B cell (primary cell): ENCODE measurements at regions not wholly inside any gene's neighbourhood (a gene's known extent, or its start where the extent isn't known, plus 50 kb on each side); places are given as distances from the start of the nearest gene placed in this dataset.
"Not testable (repeated sequence)": the region's sequence is repeated elsewhere in the genome, so short reads cannot be mapped to it uniquely, and the experiment has no call there.

Source experiments
- ATAC-seq: fragments of 200-7000 bp; cut with Tn5 transposase; one replicate; pipeline ENCODE4 v1.10.0; 2021; ENCODE audit warnings: low read depth, mild to moderate bottlenecking, moderate number of reproducible peaks, moderate library complexity
- CTCF ChIA-PET: fragments of 350-600 bp; sonication (Branson Sonifier 250); formaldehyde crosslinking; loops from one replicate; lab custom pipeline; 2021; ENCODE audit warnings: antibody characterized with exemption, inconsistent platforms; lab: Charles Lee
- POLR2A ChIA-PET: fragments of 350-600 bp; sonication (Branson Sonifier 250); formaldehyde crosslinking; loops from one replicate; lab custom pipeline; 2021; ENCODE audit warnings: antibody characterized with exemption; lab: Charles Lee
- DNase-seq: peaks from one replicate; pipeline ENCODE4 v3.0.0; 2013
- H2AFZ ChIP-seq: 2 replicates; pipeline ENCODE4 v1.6.1; 2012; ENCODE audit warnings: mild to moderate bottlenecking, low read depth, low read length; ENCODE audit not compliant: insufficient read depth, poor library complexity, severe bottlenecking
- H3K27ac ChIP-seq, 2 donors: 1 replicate in 1 of 2; 2 replicates in 1 of 2; pipeline ENCODE4 v1.5.1; 2012 to 2013; ENCODE audit warnings: low read length in 2 of 2, mild to moderate bottlenecking in 2 of 2, moderate library complexity in 1 of 2
- H3K27me3 ChIP-seq, 4 experiments: fragments of 200-600 bp in 1 of 4; sonication (generic) in 1 of 4; replicated peaks in 1 of 4; 1 replicate in 2 of 4; 2 replicates in 2 of 4; pipeline versions ENCODE4 v1.6.1 to v1.7.0; 2013 to 2016; ENCODE audit warnings: low read length in 3 of 4, mild to moderate bottlenecking in 2 of 4, mixed read lengths in 1 of 4, moderate library complexity in 1 of 4; ENCODE audit not compliant: insufficient read depth in 4 of 4, control insufficient read depth in 3 of 4; ENCODE audit errors: control extremely low read depth in 1 of 4
- H3K36me3 ChIP-seq, 2 experiments: replicated peaks in 1 of 2; 1 replicate in 1 of 2; 2 replicates in 1 of 2; pipeline versions ENCODE4 v1.6.1 to v1.7.1; 2013; ENCODE audit warnings: low read length in 1 of 2; ENCODE audit not compliant: insufficient read depth in 2 of 2, control insufficient read depth in 1 of 2; ENCODE audit errors: control extremely low read depth in 1 of 2, extremely low read depth in 1 of 2
- H3K4me1 ChIP-seq, 2 donors: fragments of 200-600 bp in 1 of 2; sonication (generic) in 1 of 2; 1 replicate in 1 of 2; 2 replicates in 1 of 2; pipeline versions ENCODE4 v1.5.1 to v1.6.1; 2013 to 2017; ENCODE audit warnings: low read length in 2 of 2; ENCODE audit not compliant: control insufficient read depth in 2 of 2, insufficient read depth in 2 of 2
- H3K4me2 ChIP-seq: replicated peaks from 2 replicates; pipeline ENCODE3; 2012; ENCODE audit warnings: mild to moderate bottlenecking, low read depth, low read length; ENCODE audit not compliant: poor library complexity, severe bottlenecking
- H3K4me3 ChIP-seq, 5 experiments: fragments of 200-600 bp in 1 of 5; sonication (generic) in 1 of 5; 1 replicate in 3 of 5; 2 replicates in 2 of 5; pipeline versions ENCODE4 v1.5.1 to v1.7.0; 2011 to 2016; ENCODE audit warnings: low read length in 4 of 5, mild to moderate bottlenecking in 4 of 5, low read depth in 2 of 5, control low read depth in 1 of 5, moderate library complexity in 1 of 5; ENCODE audit not compliant: insufficient read depth in 1 of 5; ENCODE audit errors: control extremely low read depth in 1 of 5, extremely low read depth in 1 of 5
- H3K79me2 ChIP-seq: fragments of 200-600 bp; sonication (generic); one replicate; pipeline ENCODE4 v1.6.0; 2016; ENCODE audit warnings: low read length; ENCODE audit not compliant: control insufficient read depth, insufficient read depth
- H3K9ac ChIP-seq: fragments of 200-600 bp; sonication (generic); 2 replicates; pipeline ENCODE4 v1.6.1; 2017; ENCODE audit warnings: mild to moderate bottlenecking, low read length, moderate library complexity
- H3K9me3 ChIP-seq, 3 donors: one replicate each; pipeline versions ENCODE4 v1.6.1 to v1.7.1; 2013; ENCODE audit warnings: low read length in 2 of 3; ENCODE audit not compliant: control insufficient read depth in 2 of 3, insufficient read depth in 1 of 3; ENCODE audit errors: control extremely low read depth in 1 of 3
- H4K20me1 ChIP-seq: 2 replicates; pipeline ENCODE4 v1.6.0; 2012; ENCODE audit warnings: mild to moderate bottlenecking, low read length; ENCODE audit not compliant: insufficient read depth, control insufficient read depth, poor library complexity, severe bottlenecking
- H3K27ac Mint-ChIP-seq: one replicate; pipeline ENCODE4 v1.8.0; 2021; ENCODE audit warnings: mixed read lengths
- H3K27me3 Mint-ChIP-seq: one replicate; pipeline ENCODE4 v1.8.0; 2021; ENCODE audit warnings: mixed read lengths
- H3K4me1 Mint-ChIP-seq: one replicate; pipeline ENCODE4 v1.8.0; 2021; ENCODE audit warnings: mixed read lengths
- H3K4me3 Mint-ChIP-seq: one replicate; pipeline ENCODE4 v1.8.0; 2021; ENCODE audit warnings: mixed read lengths
- H3K9me3 Mint-ChIP-seq: one replicate; pipeline ENCODE4 v1.8.0; 2022; ENCODE audit warnings: mixed read lengths; ENCODE audit not compliant: insufficient read depth
- CTCF ChIP-seq: fragments of 200-600 bp; IDR thresholded peaks from one replicate; pipeline ENCODE4 v1.8.0; 2022; ENCODE audit warnings: antibody characterized with exemption, mild to moderate bottlenecking
- EZH2 ChIP-seq: IDR thresholded peaks from 2 replicates; pipeline ENCODE4 v1.6.1; 2012; ENCODE audit warnings: borderline replicate concordance, low read depth, mild to moderate bottlenecking, moderate library complexity, low read length; ENCODE audit not compliant: insufficient read depth, poor library complexity, severe bottlenecking
- WGBS: methylation state at CpG from one replicate; pipeline ENCODE4 v1.1.5; 2013; ENCODE audit warnings: missing lambda C conversion rate; ENCODE audit not compliant: insufficient coverage; 5-methylcytosine and 5-hydroxymethylcytosine counted together
- intact Hi-C: fragments of 100-400 bp; cut with micrococcal nuclease; formaldehyde crosslinking; loops from one replicate; pipeline ENCODE4 v1.10.0; 2022

GRCh38 chr2:109726379-109727270, 67.5 kb upstream of the RGPD5 start:
- ATAC-seq (no peak), DNase-seq (no peak)
- Mint-ChIP-seq H3K27ac (no peak overlapping the region), H3K4me3 (no peak overlapping the region), H3K9me3 (no peaks in the 10 kb centered on the region), H3K4me1 (no peaks in the 10 kb centered on the region), H3K27me3 (peaks cover 7% of the 10 kb centered on the region)
- Histone ChIP-seq H2AFZ (no peak overlapping the region), H3K4me1 (no peaks in the 10 kb centered on the region), H3K9me3 (peaks cover 0 to 13% (median 0%) of the 10 kb centered on the region in 3 donors), H4K20me1 (no peaks in the 10 kb centered on the region), H3K27me3 (peaks cover 0 to 17% (median 0%) of the 10 kb centered on the region in 4 experiments), H3K4me3 (no peak overlapping the region), H3K27ac (no peak overlapping the region), H3K9ac (no peak overlapping the region), H3K36me3 (no peaks in the 10 kb centered on the region), H3K4me2 (no peak overlapping the region), H3K79me2 (no peaks in the 10 kb centered on the region)
- ChIA-PET POLR2A (no interaction called here), CTCF (no interaction called here)
- WGBS = 90% methylated on average over 11 of the region's 16 CpGs
- intact Hi-C loops = no loop called here
- TF ChIP-seq CTCF (no peak), EZH2 (no peak)

DNA sequence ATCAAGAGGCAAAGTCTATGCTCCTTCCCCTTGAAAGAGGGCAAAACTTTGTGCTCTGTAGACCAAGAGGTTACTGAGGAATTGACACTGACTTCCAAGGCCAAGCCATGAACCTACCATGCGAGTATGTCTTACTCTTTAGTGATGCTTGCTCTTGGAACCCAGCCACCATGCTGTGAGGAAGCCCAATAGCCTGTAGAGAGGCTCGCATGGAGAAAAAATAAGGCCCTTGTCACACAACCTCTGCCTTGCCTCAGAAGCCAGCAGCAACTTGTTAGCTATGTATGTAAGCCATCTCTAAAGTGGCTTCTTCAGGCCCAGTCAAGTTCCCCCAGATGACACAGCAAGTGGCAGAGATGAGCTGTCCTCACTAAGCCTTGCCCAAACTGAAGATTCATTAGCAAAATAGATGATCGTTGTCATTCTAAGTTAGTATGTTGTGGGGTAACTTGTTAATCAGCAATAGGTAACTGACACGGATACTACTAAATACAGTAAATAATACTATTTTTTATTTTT, 66.1 kb upstream of the RGPD5 start:
- DNase-seq = no peak
- peaks cover 0 to 17% (median 0%) of the 10 kb centered on the region in 4 experiments for H3K27me3 ChIP-seq
- no peaks in the 10 kb centered on the region for H3K9me3 Mint-ChIP-seq
- no peaks in the 10 kb centered on the region for H4K20me1 ChIP-seq
- H3K4me3 Mint-ChIP-seq = no peak overlapping the region
- H3K4me2 ChIP-seq = no peak overlapping the region
- H3K27ac ChIP-seq = no peak overlapping the region
- H2AFZ ChIP-seq = no peak overlapping the region
- ChIA-PET CTCF (no interaction called here), POLR2A (no interaction called here)
- H3K36me3 ChIP-seq = no peaks in the 10 kb centered on the region
- no peak for ATAC-seq
- TF ChIP-seq CTCF (no peak), EZH2 (no peak)
- peaks cover 10% of the 10 kb centered on the region for H3K27me3 Mint-ChIP-seq
- no peaks in the 10 kb centered on the region for H3K4me1 Mint-ChIP-seq
- H3K27ac Mint-ChIP-seq = no peak overlapping the region
- WGBS = no CpG with 5 or more reads among the region's 4 CpGs
- no peaks in the 10 kb centered on the region for H3K79me2 ChIP-seq
- no peak overlapping the region for H3K4me3 ChIP-seq
- peaks cover 0 to 13% (median 0%) of the 10 kb centered on the region in 3 donors for H3K9me3 ChIP-seq
- no peak overlapping the region for H3K9ac ChIP-seq
- intact Hi-C loops = no loop called here
- H3K4me1 ChIP-seq = no peaks in the 10 kb centered on the region

DNA sequence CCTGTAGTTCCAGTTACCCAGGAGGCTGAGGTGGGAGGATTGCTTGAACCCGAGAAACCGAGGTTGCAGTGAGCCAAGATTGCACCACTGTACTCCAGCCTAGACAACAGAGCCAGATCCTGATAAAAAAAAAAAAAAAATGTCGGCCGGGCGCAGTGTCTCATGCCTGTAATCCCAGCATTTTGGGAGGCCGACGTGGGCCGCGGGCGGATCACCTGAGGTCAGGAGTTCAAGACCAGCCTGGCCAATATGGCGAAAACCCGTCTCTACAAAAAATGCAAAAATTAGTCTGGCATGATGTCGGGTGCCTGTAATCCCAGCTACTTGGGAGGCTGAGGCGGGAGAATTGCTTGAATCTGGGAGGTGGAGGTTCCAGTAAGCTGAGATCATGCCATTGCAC, 60.4 kb upstream of the RGPD5 start:
- H3K27ac ChIP-seq, H3K9me3 Mint-ChIP-seq, H3K4me3 ChIP-seq, H4K20me1 ChIP-seq, H3K36me3 ChIP-seq, H3K27ac Mint-ChIP-seq, POLR2A ChIA-PET, intact Hi-C loops, H3K4me3 Mint-ChIP-seq, H3K27me3 Mint-ChIP-seq, H3K9ac ChIP-seq, CTCF ChIA-PET, DNase-seq, H3K9me3 ChIP-seq, H3K4me1 Mint-ChIP-seq, H3K4me2 ChIP-seq, H2AFZ ChIP-seq, ATAC-seq, H3K27me3 ChIP-seq, H3K4me1 ChIP-seq, H3K79me2 ChIP-seq: not testable (repeated sequence)
- WGBS = 89% methylated on average over 13 of the region's 14 CpGs
